ENCODE measurements at regions not wholly inside any gene's neighbourhood (a gene's known extent, or its start where the extent isn't known, plus 50 kb on each side); places are given as distances from the start of the nearest gene placed in this dataset.

- TF ChIP-seq E2F6 (IDR thresholded peaks at IDR 0.05) (no peak), BCL11A (IDR thresholded peaks at IDR 0.05; ENCODE audit: low read depth in 2 of 2, low read length in 2 of 2) (no peak), NRF1 (IDR thresholded peaks at IDR 0.05; ENCODE audit: low read depth, low read length) (no peak), CBX5 (IDR thresholded peaks at IDR 0.05; ENCODE audit: low read depth, low read length) (no peak), SP2 (IDR thresholded peaks at IDR 0.05; ENCODE audit: low read length) (no peak), USF2 (IDR thresholded peaks at IDR 0.05; ENCODE audit: low read length) (no peak)
Measured at GRCh38 chr11:109026891-109027489, 362.1 kb downstream of the DDX10 start (continued).
